ENCODE measurements at regions not wholly inside any gene's neighbourhood (a gene's known extent, or its start where the extent isn't known, plus 50 kb on each side); places are given as distances from the start of the nearest gene placed in this dataset.

DNA sequence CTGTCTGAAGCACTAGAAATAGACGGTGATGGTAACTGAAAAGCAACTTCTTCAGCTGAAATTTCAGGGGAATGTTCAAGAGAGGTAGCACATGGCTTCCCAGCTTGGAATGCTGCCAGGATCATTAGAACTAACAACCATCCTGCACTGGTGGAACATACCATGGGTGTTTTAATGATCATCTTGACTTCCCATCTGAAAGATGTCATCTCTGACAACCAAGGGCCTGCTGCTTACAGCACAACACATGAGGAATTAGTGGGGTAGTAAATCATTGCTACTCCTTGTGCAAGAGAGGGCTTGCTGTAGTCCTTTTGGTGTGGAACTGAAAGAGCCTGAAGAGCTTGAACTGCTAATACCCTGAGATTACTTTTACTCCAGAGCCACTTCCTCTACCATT, 853.7 kb downstream of the MCTP2 start:
- no peak overlapping the region for H3K56ac ChIP-seq (replicated peaks; ENCODE audit: insufficient read length, low read depth, low read length)
- no peak overlapping the region for H2AK5ac ChIP-seq (ENCODE audit: low read depth, low read length)
- no peaks in the 10 kb centered on the region for H3K9me3 ChIP-seq (ENCODE audit: insufficient read depth in 2 of 2, low read depth in 1 of 2, low read length in 1 of 2)
- H2BK5ac ChIP-seq (ENCODE audit: low read depth, low read length) = no peak overlapping the region
- no peak overlapping the region for H3K9ac ChIP-seq (replicated peaks in 1 of 4; ENCODE audit: extremely low read depth in 1 of 4, low read depth in 3 of 4, low read length in 3 of 4)
- CTCF ChIA-PET (ENCODE audit: partially characterized antibody) = interaction anchor here (1.0 kb wide), 1 partner anchor 15 kb away, joined by 3 read pairs; no protein-coding TSS in a partner anchor
- no peak overlapping the region for H2BK15ac ChIP-seq (ENCODE audit: low read length)
- H3K27me3 ChIP-seq (replicated peaks in 1 of 4; ENCODE audit: control insufficient read depth in 3 of 4, extremely low read depth in 1 of 4, insufficient read depth in 3 of 4, low read length in 3 of 4) = no peaks in the 10 kb centered on the region
- no peaks in the 10 kb centered on the region for H3K79me1 ChIP-seq (ENCODE audit: low read depth, low read length)
- DNase-seq (ENCODE audit: low read depth in 1 of 2, low spot score in 2 of 2) (no peak), FAIRE-seq (no peak)
- no peaks in the 10 kb centered on the region for H3K79me2 ChIP-seq (ENCODE audit: control insufficient read depth in 1 of 2, insufficient read depth in 2 of 2, low read length in 2 of 2)
- no peak overlapping the region for H2BK20ac ChIP-seq (ENCODE audit: low read length)
- TF ChIP-seq TCF12 (IDR thresholded peaks at IDR 0.05; ENCODE audit: low read depth, low read length) (no peak), TAF1 (IDR thresholded peaks at IDR 0.05; ENCODE audit: low read depth, low read length) (no peak), GABPA (IDR thresholded peaks at IDR 0.05; ENCODE audit: borderline replicate concordance, insufficient read depth, low read length) (no peak)
- TF ChIP-seq, protein P1, sequence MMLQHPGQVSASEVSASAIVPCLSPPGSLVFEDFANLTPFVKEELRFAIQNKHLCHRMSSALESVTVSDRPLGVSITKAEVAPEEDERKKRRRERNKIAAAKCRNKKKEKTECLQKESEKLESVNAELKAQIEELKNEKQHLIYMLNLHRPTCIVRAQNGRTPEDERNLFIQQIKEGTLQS (IDR thresholded peaks at IDR 0.05; ENCODE audit: insufficient read depth, low read depth, low read length) = no peak
- H3K4me2 ChIP-seq (ENCODE audit: insufficient read depth in 1 of 2, low read depth in 2 of 2, low read length in 2 of 2) = no peak overlapping the region
- H2BK120ac ChIP-seq (replicated peaks; ENCODE audit: low read depth, low read length) = no peak overlapping the region
- no peaks in the 10 kb centered on the region for H3K23me2 ChIP-seq (ENCODE audit: low read depth, low read length)
- POLR2A ChIA-PET (ENCODE audit: partially characterized antibody) = no interaction called here
- no peak overlapping the region for H4K91ac ChIP-seq (replicated peaks; ENCODE audit: insufficient read length, low read length)
- H3K14ac ChIP-seq (ENCODE audit: insufficient read length) = no peak overlapping the region
- H3K4me3 ChIP-seq (ENCODE audit: extremely low read depth in 1 of 4, insufficient read depth in 2 of 4, low read depth in 3 of 4, low read length in 4 of 4) = no peak overlapping the region
- H3K36me3 ChIP-seq (ENCODE audit: control insufficient read depth in 2 of 4, insufficient read depth in 4 of 4, low read length in 3 of 4) = no peaks in the 10 kb centered on the region
- no peak overlapping the region for H3K4ac ChIP-seq (replicated peaks; ENCODE audit: insufficient read length, low read depth, low read length)
- H4K8ac ChIP-seq (ENCODE audit: extremely low read depth, insufficient read depth, low read length) = no peak overlapping the region
- no peak overlapping the region for H3K27ac ChIP-seq (ENCODE audit: low read depth, low read length)
- H2BK12ac ChIP-seq (ENCODE audit: low read depth, low read length) = no peak overlapping the region
- 100% methylated on average over 1 of the region's 1 CpG; no CpG with 5 or more reads in 1 of the 2 experiments for WGBS, 2 experiments (ENCODE audit: extremely low coverage in 1 of 2, insufficient coverage in 1 of 2, insufficient read length in 1 of 2, insufficient replicate concordance in 2 of 2, low coverage in 1 of 2, low lambda C conversion rate in 2 of 2, missing lambda C conversion rate in 1 of 2)
- H3K23ac ChIP-seq (ENCODE audit: insufficient read length) = no peak overlapping the region
- H3K4me1 ChIP-seq (replicated peaks in 1 of 4; ENCODE audit: control insufficient read depth in 3 of 4, insufficient read depth in 4 of 4, low read length in 3 of 4) = no peaks in the 10 kb centered on the region
- no peak overlapping the region for H4K5ac ChIP-seq (ENCODE audit: insufficient read length, low read depth, low read length)
- no peaks in the 10 kb centered on the region for H4K20me1 ChIP-seq (replicated peaks in 1 of 2; ENCODE audit: control insufficient read depth in 1 of 2, insufficient read depth in 2 of 2, low read length in 2 of 2)
- no peak overlapping the region for H3K18ac ChIP-seq (ENCODE audit: extremely low read depth, low read length)
- H2AFZ ChIP-seq (ENCODE audit: low read length) = no peak overlapping the region

All from H1 (cell line).